ENCODE measurements at regions not wholly inside any gene's neighbourhood (a gene's known extent, or its start where the extent isn't known, plus 50 kb on each side); places are given as distances from the start of the nearest gene placed in this dataset.
A peak's percentile ranks its signal among the peaks of the same experiment; 100 is the strongest.
"Not testable (repeated sequence)": the region's sequence is repeated elsewhere in the genome, so short reads cannot be mapped to it uniquely, and the experiment has no call there.

GRCh38 chr5:103808464-103809106, 246.0 kb upstream of the NUDT12 start:
- DNase-seq: peak; percentile 44

- no peak for DNase-seq
Measured at GRCh38 chr5:103804711-103805110, 242.1 kb upstream of the NUDT12 start.

GRCh38 chr5:103801681-103802080, 239.1 kb upstream of the NUDT12 start:
- DNase-seq: no peak

- no peak for DNase-seq
Measured at GRCh38 chr5:103800741-103801495, 238.3 kb upstream of the NUDT12 start.

- DNase-seq: no peak
Measured at GRCh38 chr5:103793595-103794182, 231.1 kb upstream of the NUDT12 start.

GRCh38 chr5:103785569-103785968, 223.0 kb upstream of the NUDT12 start:
- no peak for DNase-seq

- no peak for DNase-seq
Measured at GRCh38 chr5:103783669-103784068, 221.1 kb upstream of the NUDT12 start.

- DNase-seq: no peak
Measured at GRCh38 chr5:103780794-103781193, 218.2 kb upstream of the NUDT12 start.

- no peak for DNase-seq
Measured at GRCh38 chr5:103774721-103775120, 212.1 kb upstream of the NUDT12 start.

GRCh38 chr5:103772248-103772647, 209.7 kb upstream of the NUDT12 start:
- no peak for DNase-seq

- no peak for DNase-seq
Measured at GRCh38 chr5:103764403-103764802, 201.8 kb upstream of the NUDT12 start.

- DNase-seq: no peak
Measured at GRCh38 chr5:103758996-103759395, 196.4 kb upstream of the NUDT12 start.

- DNase-seq: no peak
Measured at GRCh38 chr5:103755974-103756373, 193.4 kb upstream of the NUDT12 start.

GRCh38 chr5:103745353-103746065, 182.9 kb upstream of the NUDT12 start:
- no peak for DNase-seq

GRCh38 chr5:103744159-103744558, 181.6 kb upstream of the NUDT12 start:
- DNase-seq: no peak

GRCh38 chr5:103743421-103743820, 180.8 kb upstream of the NUDT12 start:
- DNase-seq: no peak

- no peak for DNase-seq
Measured at GRCh38 chr5:103741984-103742383, 179.4 kb upstream of the NUDT12 start.

- DNase-seq: not testable (repeated sequence)
Measured at GRCh38 chr5:103736343-103736742, 173.8 kb upstream of the NUDT12 start.

GRCh38 chr5:103724271-103724670, 161.7 kb upstream of the NUDT12 start:
- no peak for DNase-seq

- no peak for DNase-seq
Measured at GRCh38 chr5:103721183-103721582, 158.6 kb upstream of the NUDT12 start.

GRCh38 chr5:103718108-103718507, 155.5 kb upstream of the NUDT12 start:
- DNase-seq: no peak

GRCh38 chr5:103708601-103709000, 146.0 kb upstream of the NUDT12 start:
- no peak for DNase-seq

GRCh38 chr5:103706939-103707682, 144.5 kb upstream of the NUDT12 start:
- no peak for DNase-seq
